Endothelial cell (in vitro differentiated cells): ENCODE measurements at regions not wholly inside any gene's neighbourhood (a gene's known extent, or its start where the extent isn't known, plus 50 kb on each side); places are given as distances from the start of the nearest gene placed in this dataset.

Source experiments
- DNase-seq: peaks from one replicate; pipeline ENCODE4 v3.0.0; 2021; ENCODE audit warnings: low spot score
- H3K27ac Mint-ChIP-seq: one replicate; pipeline ENCODE4 v1.8.0; 2021; ENCODE audit warnings: mixed read lengths, inconsistent platforms; ENCODE audit not compliant: unreplicated experiment
- H3K27me3 Mint-ChIP-seq: one replicate; pipeline ENCODE4 v1.8.0; 2021; ENCODE audit warnings: mild to moderate bottlenecking, moderate library complexity, mixed read lengths, inconsistent platforms; ENCODE audit not compliant: unreplicated experiment
- H3K36me3 Mint-ChIP-seq: one replicate; pipeline ENCODE4 v1.8.0; 2021; ENCODE audit warnings: mild to moderate bottlenecking, low read depth, mixed read lengths, inconsistent platforms; ENCODE audit not compliant: unreplicated experiment
- H3K4me1 Mint-ChIP-seq: one replicate; pipeline ENCODE4 v1.8.0; 2021; ENCODE audit warnings: mild to moderate bottlenecking, mixed read lengths, inconsistent platforms; ENCODE audit not compliant: unreplicated experiment
- H3K4me3 Mint-ChIP-seq: one replicate; pipeline ENCODE4 v1.8.0; 2021; ENCODE audit warnings: mild to moderate bottlenecking, mixed read lengths, inconsistent platforms; ENCODE audit not compliant: unreplicated experiment
- H3K9me3 Mint-ChIP-seq: one replicate; pipeline ENCODE4 v1.8.0; 2021; ENCODE audit warnings: mixed read lengths, inconsistent platforms; ENCODE audit not compliant: unreplicated experiment
- TF ChIP-seq, protein P1 (sequence below): fragments of 200-600 bp; sonication (generic); IDR thresholded peaks from one replicate; pipeline ENCODE4 v1.5.0; 2021; ENCODE audit warnings: antibody characterized with exemption; ENCODE audit not compliant: unreplicated experiment

GRCh38 chr14:83646228-83646627 is 1883.7 kb upstream of the FLRT2 start:
- TF ChIP-seq, protein P1, sequence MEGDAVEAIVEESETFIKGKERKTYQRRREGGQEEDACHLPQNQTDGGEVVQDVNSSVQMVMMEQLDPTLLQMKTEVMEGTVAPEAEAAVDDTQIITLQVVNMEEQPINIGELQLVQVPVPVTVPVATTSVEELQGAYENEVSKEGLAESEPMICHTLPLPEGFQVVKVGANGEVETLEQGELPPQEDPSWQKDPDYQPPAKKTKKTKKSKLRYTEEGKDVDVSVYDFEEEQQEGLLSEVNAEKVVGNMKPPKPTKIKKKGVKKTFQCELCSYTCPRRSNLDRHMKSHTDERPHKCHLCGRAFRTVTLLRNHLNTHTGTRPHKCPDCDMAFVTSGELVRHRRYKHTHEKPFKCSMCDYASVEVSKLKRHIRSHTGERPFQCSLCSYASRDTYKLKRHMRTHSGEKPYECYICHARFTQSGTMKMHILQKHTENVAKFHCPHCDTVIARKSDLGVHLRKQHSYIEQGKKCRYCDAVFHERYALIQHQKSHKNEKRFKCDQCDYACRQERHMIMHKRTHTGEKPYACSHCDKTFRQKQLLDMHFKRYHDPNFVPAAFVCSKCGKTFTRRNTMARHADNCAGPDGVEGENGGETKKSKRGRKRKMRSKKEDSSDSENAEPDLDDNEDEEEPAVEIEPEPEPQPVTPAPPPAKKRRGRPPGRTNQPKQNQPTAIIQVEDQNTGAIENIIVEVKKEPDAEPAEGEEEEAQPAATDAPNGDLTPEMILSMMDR = no peak
- Mint-ChIP-seq H3K9me3 (no peaks in the 10 kb centered on the region), H3K36me3 (no peaks in the 10 kb centered on the region), H3K27me3 (peaks cover 4% of the 10 kb centered on the region), H3K4me1 (no peaks in the 10 kb centered on the region), H3K4me3 (no peak overlapping the region), H3K27ac (no peak overlapping the region)
- DNase-seq = no peak

DNA sequence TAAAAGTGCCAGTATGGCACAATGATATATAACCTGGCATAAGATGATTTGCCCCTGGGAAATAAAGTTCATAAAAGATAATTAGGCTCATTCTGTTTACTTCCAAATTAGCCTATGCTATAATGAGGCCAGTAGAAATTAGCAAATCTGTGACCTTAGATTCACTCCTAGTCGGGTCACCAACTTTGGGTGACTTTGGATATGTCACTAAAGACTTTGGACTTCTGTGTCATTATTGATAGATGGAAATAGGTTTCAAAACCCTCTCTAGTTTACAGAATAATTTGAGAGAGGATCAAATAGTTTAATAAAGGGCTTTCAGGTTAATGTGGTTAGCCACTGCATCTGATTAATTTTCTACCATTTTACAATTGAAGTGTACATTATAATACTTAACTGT is 1869.3 kb upstream of the FLRT2 start:
- no peak overlapping the region for H3K27ac Mint-ChIP-seq
- H3K36me3 Mint-ChIP-seq = no peaks in the 10 kb centered on the region
- no peak overlapping the region for H3K4me3 Mint-ChIP-seq
- no peaks in the 10 kb centered on the region for H3K27me3 Mint-ChIP-seq
- no peaks in the 10 kb centered on the region for H3K9me3 Mint-ChIP-seq
- no peak for DNase-seq
- H3K4me1 Mint-ChIP-seq = no peaks in the 10 kb centered on the region
- TF ChIP-seq, protein P1 = no peak

- H3K36me3 Mint-ChIP-seq = no peaks in the 10 kb centered on the region
- H3K27me3 Mint-ChIP-seq = no peaks in the 10 kb centered on the region
- H3K4me3 Mint-ChIP-seq = no peak overlapping the region
- no peak overlapping the region for H3K27ac Mint-ChIP-seq
- no peaks in the 10 kb centered on the region for H3K9me3 Mint-ChIP-seq
- no peak for DNase-seq
- H3K4me1 Mint-ChIP-seq = no peaks in the 10 kb centered on the region
- TF ChIP-seq, protein P1 = no peak
Measured at GRCh38 chr14:83664389-83664788, 1865.6 kb upstream of the FLRT2 start.

DNA sequence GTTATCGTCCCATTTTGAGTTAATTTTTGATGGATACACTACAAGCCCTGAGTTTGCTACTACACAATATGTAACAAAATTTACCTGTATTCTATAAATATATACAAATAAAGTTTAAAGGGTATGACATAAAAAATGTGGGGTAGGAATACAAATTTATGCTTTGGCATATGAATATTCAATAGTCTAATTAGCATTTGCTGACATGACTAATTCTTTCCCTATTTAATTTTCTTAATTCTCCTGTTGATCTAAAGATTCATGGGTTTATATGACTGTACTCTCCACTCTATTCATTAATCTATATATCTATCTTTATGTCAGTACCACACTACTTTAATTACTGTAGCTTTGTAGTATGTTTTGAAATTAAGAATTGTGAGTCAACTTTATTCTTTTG is 1840.7 kb upstream of the FLRT2 start:
- Mint-ChIP-seq H3K9me3 (no peaks in the 10 kb centered on the region), H3K4me1 (no peaks in the 10 kb centered on the region), H3K27ac (no peak overlapping the region), H3K27me3 (no peaks in the 10 kb centered on the region), H3K36me3 (no peaks in the 10 kb centered on the region), H3K4me3 (no peak overlapping the region)
- TF ChIP-seq, protein P1 = no peak
- DNase-seq = no peak

- no peaks in the 10 kb centered on the region for H3K36me3 Mint-ChIP-seq
- TF ChIP-seq, protein P1 = no peak
- no peak overlapping the region for H3K27ac Mint-ChIP-seq
- H3K4me3 Mint-ChIP-seq = no peak overlapping the region
- no peaks in the 10 kb centered on the region for H3K9me3 Mint-ChIP-seq
- no peaks in the 10 kb centered on the region for H3K27me3 Mint-ChIP-seq
- DNase-seq = no peak
- no peaks in the 10 kb centered on the region for H3K4me1 Mint-ChIP-seq
Measured at GRCh38 chr14:83697099-83697498, 1832.8 kb upstream of the FLRT2 start.
